ENCODE measurements at regions not wholly inside any gene's neighbourhood (a gene's known extent, or its start where the extent isn't known, plus 50 kb on each side); places are given as distances from the start of the nearest gene placed in this dataset.

- Histone ChIP-seq H3K4me3 (replicated peaks in 1 of 2; ENCODE audit: low read depth in 1 of 2, low read length in 2 of 2) (no peak overlapping the region), H3K27ac (ENCODE audit: low read depth, low read length) (no peak overlapping the region), H3K9ac (ENCODE audit: low read length) (no peak overlapping the region), H3K36me3 (ENCODE audit: control insufficient read depth in 1 of 2, insufficient read depth in 2 of 2, low read length in 2 of 2) (no peaks in the 10 kb centered on the region), H2AFZ (ENCODE audit: low read depth, low read length, poor library complexity, severe bottlenecking) (no peak overlapping the region), H3K9me2 (ENCODE audit: insufficient read depth) (no peaks in the 10 kb centered on the region), H3K9me3 (ENCODE audit: control insufficient read depth in 1 of 2, insufficient read depth in 1 of 2, low read depth in 1 of 2, low read length in 2 of 2) (no peaks in the 10 kb centered on the region), H3K79me2 (ENCODE audit: insufficient read depth, low read length) (no peaks in the 10 kb centered on the region), H3K27me3 (ENCODE audit: insufficient read depth, low read length) (peaks cover 9% of the 10 kb centered on the region; the same call in 1 of the 2 replicates), H3K4me2 (ENCODE audit: low read length) (no peak overlapping the region), H3K4me1 (ENCODE audit: control insufficient read depth in 1 of 2, insufficient read depth in 2 of 2, low read length in 2 of 2) (no peaks in the 10 kb centered on the region), H4K20me1 (ENCODE audit: insufficient read depth) (no peaks in the 10 kb centered on the region)
- ChIA-PET POLR2A (no interaction called here), CTCF (interaction anchor here (0.8 to 0.9 kb wide), 2 partner anchors 9 to 13 kb away, joined by 3 to 4 read pairs; no protein-coding TSS in a partner anchor), RAD21 (ENCODE audit: low non-redundant PET in 1 of 2, low total read pairs in 2 of 2, uncharacterized antibody in 2 of 2, unreplicated experiment in 2 of 2) (no interaction called here)
- no TSS peak for BruUV-seq (replicated peaks)
- intact Hi-C loops (cut with micrococcal nuclease), result no loop called here
- DNase-seq (ENCODE audit: low read depth, low spot score) (no peak), ATAC-seq (no peak)
- TF ChIP-seq SIN3A (IDR thresholded peaks at IDR 0.05; ENCODE audit: low read depth), result no peak
- no peak for TF ChIP-seq CEBPB (IDR thresholded peaks at IDR 0.05; ENCODE audit: low read depth)
- no peak for TF ChIP-seq EGR1 (IDR thresholded peaks at IDR 0.05; ENCODE audit: low read depth)
- TF ChIP-seq SRF (IDR thresholded peaks at IDR 0.05; ENCODE audit: low read depth), result no peak
- no peak for TF ChIP-seq SP1 (IDR thresholded peaks at IDR 0.05; ENCODE audit: low read depth)
- TF ChIP-seq RAD21 (IDR thresholded peaks at IDR 0.05; ENCODE audit: low read depth), result no peak
- TF ChIP-seq TCF7L2 (IDR thresholded peaks at IDR 0.05; ENCODE audit: borderline replicate concordance, extremely low read depth, insufficient read depth, insufficient read length), result no peak
- no peak for TF ChIP-seq FOSL1 (IDR thresholded peaks at IDR 0.05; ENCODE audit: low read depth)
- TF ChIP-seq ELF1 (IDR thresholded peaks at IDR 0.05; ENCODE audit: borderline replicate concordance, low read depth), result no peak
- TF ChIP-seq ATF3 (IDR thresholded peaks at IDR 0.05), result no peak
- TF ChIP-seq CTCF (IDR thresholded peaks at IDR 0.05 in 2 of 3, conservative IDR thresholded peaks at IDR 0.05 in 1 of 3; ENCODE audit: borderline replicate concordance in 1 of 3, insufficient read depth in 1 of 3, low read depth in 2 of 3, low read length in 2 of 3), result no peak
- no peak for TF ChIP-seq ZNF274 (IDR thresholded peaks at IDR 0.05; ENCODE audit: low read depth, low read length)
Observed at GRCh38 chr14:34319140-34319539, 142.9 kb downstream of the SPTSSA start.

Data from HCT116 (cell line).